HUES6 (cell line): ENCODE measurements at regions not wholly inside any gene's neighbourhood (a gene's known extent, or its start where the extent isn't known, plus 50 kb on each side); places are given as distances from the start of the nearest gene placed in this dataset.

Experiments
- H3K27ac ChIP-seq: 2 replicates; pipeline ENCODE4 v1.7.0; 2013; ENCODE audit warnings: low read depth, mild to moderate bottlenecking, low read length, inconsistent platforms
- H3K27me3 ChIP-seq: 2 replicates; pipeline ENCODE4 v1.6.1; 2013; ENCODE audit warnings: low read length; ENCODE audit not compliant: control insufficient read depth, insufficient read depth
- H3K36me3 ChIP-seq: 2 replicates; pipeline ENCODE4 v1.6.1; 2013; ENCODE audit warnings: low read length; ENCODE audit not compliant: control insufficient read depth, insufficient read depth
- H3K4me1 ChIP-seq: 2 replicates; pipeline ENCODE4 v1.6.1; 2013; ENCODE audit warnings: low read length; ENCODE audit not compliant: control insufficient read depth, insufficient read depth
- H3K4me3 ChIP-seq: 2 replicates; pipeline ENCODE4 v1.5.1; 2013; ENCODE audit warnings: low read depth, low read length
- H3K9ac ChIP-seq: one replicate; pipeline ENCODE4 v1.6.1; 2013; ENCODE audit warnings: mild to moderate bottlenecking, low read length
- H3K9me3 ChIP-seq: 2 replicates; pipeline ENCODE4 v1.6.1; 2013; ENCODE audit warnings: low read depth, low read length; ENCODE audit not compliant: control insufficient read depth, insufficient read depth

DNA sequence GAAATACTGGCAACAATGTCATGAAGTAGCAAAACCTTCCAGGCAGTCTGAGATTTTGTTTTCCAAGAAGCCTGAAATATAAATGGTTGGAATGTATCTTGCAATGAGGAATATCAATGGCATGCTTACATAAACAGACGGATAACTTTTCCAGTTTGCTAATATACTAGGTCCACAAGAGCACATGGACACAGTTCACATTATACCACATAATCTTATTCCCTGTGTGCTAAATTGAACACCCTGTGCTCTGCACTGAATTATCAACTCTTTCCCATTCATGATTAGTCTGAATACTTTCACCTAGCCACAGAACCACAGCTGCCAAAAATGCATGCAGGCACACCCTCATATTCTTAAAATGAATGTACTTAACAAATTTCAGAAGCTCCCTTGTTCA, 274.3 kb downstream of the COL12A1 start:
- Histone ChIP-seq H3K4me3 (no peak overlapping the region), H3K9ac (no peak overlapping the region), H3K9me3 (no peaks in the 10 kb centered on the region), H3K4me1 (peaks cover 5% of the 10 kb centered on the region; the same call in 1 of the 2 replicates), H3K36me3 (no peaks in the 10 kb centered on the region), H3K27me3 (no peaks in the 10 kb centered on the region), H3K27ac (no peak overlapping the region)

DNA sequence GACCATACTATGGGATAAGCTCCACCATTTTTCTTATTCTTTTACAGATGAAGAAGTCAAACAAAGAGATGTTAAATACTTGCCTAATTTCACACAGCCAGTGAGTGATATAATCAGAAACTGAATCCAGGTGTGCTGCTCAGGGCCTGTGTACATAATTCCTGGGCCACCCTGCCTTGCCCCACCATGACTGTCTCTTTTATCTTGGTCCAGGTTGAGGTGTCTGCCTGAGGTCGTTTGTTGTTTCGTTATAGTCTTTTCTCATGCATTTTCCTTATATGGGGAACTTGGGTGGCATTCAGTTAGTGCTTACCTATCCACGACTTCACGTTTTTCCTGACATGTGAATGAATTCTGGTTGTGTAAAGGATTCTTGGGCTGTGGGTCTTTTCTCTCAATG, 277.6 kb downstream of the COL12A1 start:
- H3K27ac ChIP-seq, result no peak overlapping the region

DNA sequence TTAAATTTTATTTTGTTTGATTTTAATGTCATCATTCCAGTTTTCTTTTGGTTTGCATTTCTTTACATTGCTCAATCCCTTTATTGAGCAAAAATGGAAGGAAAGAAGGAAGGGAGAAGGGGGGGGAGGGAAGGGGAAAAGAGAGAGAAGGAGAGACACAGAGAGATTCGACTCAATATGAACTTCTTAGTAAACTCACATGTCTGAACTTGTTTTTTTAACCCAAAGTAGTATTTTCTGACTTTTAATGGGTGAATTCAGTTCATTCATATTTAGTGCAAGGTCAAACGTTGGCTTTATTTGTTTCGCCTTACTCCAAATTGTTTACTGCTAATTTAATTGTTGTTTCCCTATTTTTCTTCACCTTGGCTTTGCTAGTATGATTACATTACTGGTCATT, 278.6 kb downstream of the COL12A1 start:
- no peaks in the 10 kb centered on the region for H3K36me3 ChIP-seq
- H3K4me3 ChIP-seq, result no peak overlapping the region
- H3K9ac ChIP-seq, result no peak overlapping the region
- H3K27me3 ChIP-seq, result no peaks in the 10 kb centered on the region
- H3K4me1 ChIP-seq, result peaks cover 5% of the 10 kb centered on the region; the same call in 1 of the 2 replicates
- H3K9me3 ChIP-seq, result no peaks in the 10 kb centered on the region
- no peak overlapping the region for H3K27ac ChIP-seq

More for the DNA sequence above, 277.6 kb downstream of the COL12A1 start:
- no peaks in the 10 kb centered on the region for H3K36me3 ChIP-seq
- peaks cover 5% of the 10 kb centered on the region; the same call in 1 of the 2 replicates for H3K4me1 ChIP-seq
- no peaks in the 10 kb centered on the region for H3K9me3 ChIP-seq
- no peak overlapping the region for H3K9ac ChIP-seq
- no peak overlapping the region for H3K4me3 ChIP-seq
- H3K27me3 ChIP-seq, result no peaks in the 10 kb centered on the region

DNA sequence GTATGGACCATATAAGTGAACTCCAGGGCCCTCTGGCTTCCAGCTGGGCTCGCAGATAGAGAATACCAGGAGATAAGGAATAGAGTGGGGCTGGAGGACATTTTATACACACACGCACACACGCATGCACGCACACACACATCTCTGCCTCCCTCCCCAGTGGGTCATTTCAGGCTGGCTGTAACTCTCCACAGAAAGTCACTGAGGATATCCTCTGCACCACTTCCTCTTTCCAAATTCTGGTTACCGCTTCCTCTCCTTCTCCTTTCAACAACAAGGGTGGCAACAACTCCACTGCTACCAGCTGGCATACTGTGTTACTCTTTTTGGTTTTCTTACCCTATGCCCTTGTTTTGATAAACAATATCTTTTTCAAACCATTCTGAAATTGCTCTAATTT, 280.2 kb downstream of the COL12A1 start:
- Histone ChIP-seq H3K4me3 (no peak overlapping the region), H3K27me3 (no peaks in the 10 kb centered on the region), H3K27ac (no peak overlapping the region), H3K36me3 (no peaks in the 10 kb centered on the region), H3K4me1 (no peaks in the 10 kb centered on the region; the same call in 1 of the 2 replicates), H3K9ac (no peak overlapping the region), H3K9me3 (no peaks in the 10 kb centered on the region)

DNA sequence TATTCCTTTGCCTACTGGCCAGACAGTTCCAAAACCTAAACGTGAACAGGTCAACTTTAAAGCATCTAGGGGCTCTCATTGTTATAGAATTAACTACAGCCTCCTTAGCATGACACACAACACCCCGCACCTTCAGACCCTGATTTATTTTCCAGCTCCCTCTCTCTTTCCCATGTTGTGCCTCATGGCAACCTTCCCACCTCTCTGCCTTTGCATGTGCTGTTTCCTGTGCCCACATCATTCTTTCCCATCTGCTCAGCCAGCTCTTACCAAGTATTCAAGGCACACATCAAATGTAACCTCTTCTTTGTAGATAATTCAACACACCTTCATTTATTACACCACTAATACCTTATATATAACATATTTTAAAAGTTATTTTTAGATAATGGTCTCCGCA, 291.0 kb downstream of the COL12A1 start:
- H3K36me3 ChIP-seq, result no peaks in the 10 kb centered on the region

DNA sequence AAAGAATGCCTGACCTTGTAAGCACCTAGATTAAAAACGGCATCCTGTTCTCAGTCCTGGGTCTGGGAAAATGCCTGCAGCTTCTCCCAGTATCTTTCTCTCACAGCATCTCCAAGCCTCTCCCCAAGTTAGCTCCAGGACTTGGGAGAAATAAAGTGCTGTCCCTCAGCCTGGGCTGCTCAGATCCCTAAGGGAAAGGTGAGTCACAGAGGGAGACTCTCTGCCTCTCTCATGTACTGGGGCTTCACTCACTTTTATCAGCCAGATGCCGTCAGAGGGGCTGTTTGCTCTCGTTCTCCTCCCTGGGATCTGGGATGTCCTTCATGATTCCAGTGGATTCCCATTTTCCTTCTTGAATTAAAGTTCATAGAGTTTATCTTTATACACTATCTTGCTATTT, 293.6 kb downstream of the COL12A1 start:
- H3K27ac ChIP-seq, result no peak overlapping the region
- no peak overlapping the region for H3K4me3 ChIP-seq
- H3K9ac ChIP-seq, result no peak overlapping the region
- no peaks in the 10 kb centered on the region for H3K4me1 ChIP-seq
- no peaks in the 10 kb centered on the region for H3K27me3 ChIP-seq
- H3K36me3 ChIP-seq, result no peaks in the 10 kb centered on the region
- no peaks in the 10 kb centered on the region for H3K9me3 ChIP-seq

More for the DNA sequence above, 291.0 kb downstream of the COL12A1 start:
- H3K27me3 ChIP-seq, result no peaks in the 10 kb centered on the region
- no peak overlapping the region for H3K27ac ChIP-seq
- H3K4me1 ChIP-seq, result no peaks in the 10 kb centered on the region
- H3K9me3 ChIP-seq, result no peaks in the 10 kb centered on the region
- no peak overlapping the region for H3K4me3 ChIP-seq
- no peak overlapping the region for H3K9ac ChIP-seq

DNA sequence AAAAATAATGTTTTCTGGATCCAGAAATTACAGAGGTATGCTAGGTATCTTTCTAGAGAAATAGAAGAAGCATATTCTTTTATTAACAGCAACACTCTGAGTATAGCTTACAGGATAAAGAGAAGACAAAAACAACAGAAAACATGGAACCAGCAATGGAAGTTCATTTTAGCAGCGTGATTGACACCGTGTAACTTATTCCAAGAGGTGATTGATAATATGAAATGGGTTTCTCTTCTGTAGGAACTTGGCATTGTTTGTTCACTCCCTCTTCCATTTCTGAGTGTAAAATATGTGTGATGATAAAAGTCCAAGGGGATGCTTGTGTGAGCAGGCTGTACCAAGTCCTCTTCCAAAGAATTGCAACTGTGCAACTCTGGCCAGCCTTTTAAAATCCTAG, 303.0 kb downstream of the COL12A1 start:
- Histone ChIP-seq H3K27ac (no peak overlapping the region), H3K36me3 (no peaks in the 10 kb centered on the region), H3K9me3 (peaks cover 20% of the 10 kb centered on the region), H3K9ac (no peak overlapping the region), H3K27me3 (no peaks in the 10 kb centered on the region), H3K4me3 (no peak overlapping the region), H3K4me1 (no peaks in the 10 kb centered on the region)

DNA sequence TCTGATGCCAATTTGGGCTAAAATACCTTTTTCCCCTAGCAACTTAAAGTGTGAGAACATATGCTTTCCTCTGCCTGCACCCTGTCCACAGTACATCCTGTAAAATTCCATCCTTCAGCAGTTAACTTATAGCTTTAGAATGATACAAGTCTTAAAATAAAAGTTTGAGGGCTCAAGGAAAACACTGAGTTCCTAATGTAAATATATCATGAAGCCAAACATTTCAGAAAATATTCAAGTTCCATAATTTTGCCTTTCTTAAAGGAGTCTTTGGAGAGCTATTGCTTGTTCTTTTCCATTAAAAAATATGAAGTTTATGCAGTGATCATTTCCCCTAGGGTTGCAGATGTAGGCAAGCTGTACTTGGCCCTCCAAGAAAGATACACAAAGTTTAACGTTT, 303.8 kb downstream of the COL12A1 start:
- H3K4me1 ChIP-seq, result no peaks in the 10 kb centered on the region
- H3K36me3 ChIP-seq, result no peaks in the 10 kb centered on the region
- H3K27ac ChIP-seq, result no peak overlapping the region
- no peak overlapping the region for H3K4me3 ChIP-seq
- no peaks in the 10 kb centered on the region for H3K27me3 ChIP-seq
- peaks cover 20% of the 10 kb centered on the region for H3K9me3 ChIP-seq
- H3K9ac ChIP-seq, result no peak overlapping the region

DNA sequence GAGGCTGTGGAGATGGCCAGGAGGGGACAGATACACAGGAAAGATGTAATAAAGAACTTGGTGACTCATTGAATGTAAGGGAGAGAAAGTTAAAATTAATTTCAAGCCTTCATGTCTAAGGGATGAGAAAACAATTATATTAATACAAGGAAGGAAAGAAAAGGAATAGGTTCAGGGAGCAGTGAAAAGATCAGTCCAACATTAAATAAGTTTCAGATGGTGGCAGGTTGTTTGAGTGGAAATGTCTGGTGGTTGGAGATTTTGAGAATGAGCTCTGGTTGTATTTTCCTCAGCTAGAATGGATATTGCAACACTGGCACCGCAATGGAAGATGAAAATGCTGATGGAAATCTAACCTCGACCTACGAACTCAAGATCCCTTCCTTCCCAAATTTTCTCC, 304.3 kb downstream of the COL12A1 start:
- H3K4me3 ChIP-seq, result no peak overlapping the region
- H3K9me3 ChIP-seq, result peaks cover 20% of the 10 kb centered on the region
- no peaks in the 10 kb centered on the region for H3K4me1 ChIP-seq
- H3K9ac ChIP-seq, result no peak overlapping the region
- no peak overlapping the region for H3K27ac ChIP-seq
- no peaks in the 10 kb centered on the region for H3K27me3 ChIP-seq
- H3K36me3 ChIP-seq, result no peaks in the 10 kb centered on the region

DNA sequence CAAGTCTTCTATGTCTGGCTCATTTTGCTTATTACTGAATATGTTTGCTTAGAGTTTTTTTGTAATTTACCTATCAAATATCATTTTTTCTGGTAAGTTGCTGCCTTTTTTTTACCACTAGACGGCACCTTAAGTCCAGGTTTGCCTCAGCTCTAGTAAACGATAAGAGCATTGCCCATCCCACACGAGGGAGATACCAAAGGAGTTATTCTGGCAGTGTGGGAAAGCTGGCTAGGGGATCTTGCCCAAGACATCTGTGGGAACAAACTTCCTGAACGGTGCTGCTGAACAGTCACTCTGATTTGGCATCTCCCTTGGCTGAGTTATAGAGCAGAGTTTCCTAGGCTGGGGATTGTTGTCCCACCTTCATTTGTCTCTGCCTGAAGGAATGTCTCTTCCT, 306.4 kb downstream of the COL12A1 start:
- Histone ChIP-seq H3K4me1 (no peaks in the 10 kb centered on the region), H3K27me3 (no peaks in the 10 kb centered on the region), H3K9ac (no peak overlapping the region), H3K36me3 (no peaks in the 10 kb centered on the region), H3K27ac (no peak overlapping the region), H3K9me3 (peaks cover 20% of the 10 kb centered on the region), H3K4me3 (no peak overlapping the region)

DNA sequence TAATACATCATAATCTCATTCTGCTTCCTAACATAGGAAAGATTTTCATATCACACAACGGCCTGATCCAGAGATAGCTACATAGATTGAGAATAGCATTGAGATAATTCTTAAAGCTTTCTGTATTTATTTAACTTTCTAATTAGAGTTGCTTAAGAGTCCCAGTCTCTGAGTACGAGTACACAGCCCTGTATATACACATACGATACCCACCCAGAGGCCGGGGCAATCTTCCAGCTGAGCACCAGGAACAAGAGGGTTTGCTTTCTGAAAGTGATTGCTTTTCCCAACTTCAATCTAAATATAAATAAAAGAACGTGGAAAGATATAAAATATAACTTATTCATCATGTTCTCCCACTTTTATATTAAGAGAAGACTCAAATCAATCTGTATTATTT, 313.8 kb downstream of the COL12A1 start:
- no peaks in the 10 kb centered on the region for H3K9me3 ChIP-seq
- H3K4me1 ChIP-seq, result no peaks in the 10 kb centered on the region
- H3K36me3 ChIP-seq, result no peaks in the 10 kb centered on the region
- no peak overlapping the region for H3K27ac ChIP-seq
- no peak overlapping the region for H3K9ac ChIP-seq
- H3K4me3 ChIP-seq, result no peak overlapping the region
- no peaks in the 10 kb centered on the region for H3K27me3 ChIP-seq

DNA sequence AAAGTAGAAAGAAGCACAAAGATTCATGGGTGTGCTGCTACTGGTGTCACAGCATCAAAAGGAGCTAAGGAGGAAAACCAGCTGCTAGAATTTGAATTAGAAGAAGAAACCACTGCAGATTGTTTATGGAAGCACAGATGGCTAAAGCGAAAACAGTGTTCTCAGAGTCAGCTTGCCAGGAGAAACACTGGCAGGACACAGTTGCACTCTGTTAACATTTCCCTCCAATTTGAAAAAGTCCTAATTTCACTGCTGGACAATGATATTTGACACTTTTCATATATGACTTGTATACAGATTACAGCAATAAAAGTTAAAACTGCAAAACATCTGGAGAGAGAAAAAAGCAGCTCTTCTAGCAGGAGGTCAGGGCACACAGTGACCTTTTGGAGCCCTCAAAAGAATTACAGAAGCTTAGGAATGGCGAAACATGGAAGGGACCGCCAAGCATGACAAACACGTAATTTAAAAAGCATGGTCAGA, 314.5 kb downstream of the COL12A1 start:
- H3K4me1 ChIP-seq, result no peaks in the 10 kb centered on the region
- no peak overlapping the region for H3K9ac ChIP-seq
- no peak overlapping the region for H3K27ac ChIP-seq
- no peaks in the 10 kb centered on the region for H3K9me3 ChIP-seq
- H3K27me3 ChIP-seq, result no peaks in the 10 kb centered on the region
- H3K4me3 ChIP-seq, result no peak overlapping the region
- no peaks in the 10 kb centered on the region for H3K36me3 ChIP-seq
